H9 (cell line): ENCODE measurements at regions not wholly inside any gene's neighbourhood (a gene's known extent, or its start where the extent isn't known, plus 50 kb on each side); places are given as distances from the start of the nearest gene placed in this dataset.

Experiments used
- DNase-seq: peaks from one replicate; pipeline ENCODE4 v3.0.0-alpha.2; 2017
- H2AFZ ChIP-seq: one replicate; pipeline ENCODE4 v1.6.1; 2013; ENCODE audit warnings: mild to moderate bottlenecking, low read length, control low read depth, moderate library complexity
- H2AK5ac ChIP-seq: 2 replicates; pipeline ENCODE4 v1.6.1; 2013; ENCODE audit warnings: low read length, control low read depth, mixed read lengths; ENCODE audit not compliant: insufficient read length
- H2BK120ac ChIP-seq: one replicate; pipeline ENCODE4 v1.6.1; 2013; ENCODE audit warnings: low read depth, mild to moderate bottlenecking, low read length, control low read depth, inconsistent platforms; ENCODE audit not compliant: poor library complexity, severe bottlenecking
- H2BK12ac ChIP-seq: 2 replicates; pipeline ENCODE4 v1.6.1; 2013; ENCODE audit warnings: low read length, control low read depth, mixed read lengths, low read depth; ENCODE audit not compliant: insufficient read length
- H2BK15ac ChIP-seq: 2 replicates; pipeline ENCODE4 v1.6.1; 2013; ENCODE audit warnings: low read depth, low read length, control low read depth
- H2BK20ac ChIP-seq: one replicate; pipeline ENCODE4 v1.6.1; 2013; ENCODE audit warnings: low read depth, mild to moderate bottlenecking, low read length, control low read depth, inconsistent platforms; ENCODE audit not compliant: poor library complexity, severe bottlenecking
- H2BK5ac ChIP-seq: 2 replicates; pipeline ENCODE4 v1.6.1; 2013; ENCODE audit warnings: low read length, control low read depth, mixed read lengths; ENCODE audit not compliant: insufficient read length
- H3K14ac ChIP-seq: 2 replicates; pipeline ENCODE4 v1.6.1; 2013; ENCODE audit warnings: low read length, control low read depth; ENCODE audit not compliant: insufficient read depth
- H3K18ac ChIP-seq: 2 replicates; pipeline ENCODE4 v1.6.1; 2013; ENCODE audit warnings: low read depth, mild to moderate bottlenecking, mixed read lengths, low read length, control low read depth; ENCODE audit not compliant: insufficient read length
- H3K23ac ChIP-seq: 2 replicates; pipeline ENCODE4 v1.6.1; 2013; ENCODE audit warnings: low read length, control low read depth, mixed read lengths, low read depth; ENCODE audit not compliant: insufficient read length
- H3K23me2 ChIP-seq: 2 replicates; pipeline ENCODE4 v1.6.1; 2013; ENCODE audit warnings: low read depth, mild to moderate bottlenecking, mixed read lengths, low read length, control low read depth; ENCODE audit not compliant: insufficient read length, poor library complexity, severe bottlenecking
- H3K27ac ChIP-seq: 2 replicates; pipeline ENCODE4 v1.5.1; 2013; ENCODE audit warnings: low read length, control low read depth, mixed read lengths, low read depth; ENCODE audit not compliant: insufficient read length
- H3K27me3 ChIP-seq: 2 replicates; pipeline ENCODE4 v1.6.1; 2013; ENCODE audit warnings: low read length, control low read depth, inconsistent platforms; ENCODE audit not compliant: insufficient read depth
- H3K4ac ChIP-seq: 2 replicates; pipeline ENCODE4 v1.6.1; 2013; ENCODE audit warnings: low read depth, mild to moderate bottlenecking, control low read depth, inconsistent platforms, low read length, moderate library complexity
- H3K4me1 ChIP-seq: 2 replicates; pipeline ENCODE4 v1.6.1; 2013; ENCODE audit warnings: low read length, control low read depth, inconsistent platforms; ENCODE audit not compliant: insufficient read depth
- H3K4me2 ChIP-seq: 2 replicates; pipeline ENCODE4 v1.6.1; 2013; ENCODE audit warnings: low read length, control low read depth, mixed read lengths; ENCODE audit not compliant: insufficient read length, insufficient read depth
- H3K56ac ChIP-seq: 2 replicates; pipeline ENCODE4 v1.6.1; 2013; ENCODE audit warnings: low read depth, mild to moderate bottlenecking, mixed read lengths, low read length, control low read depth; ENCODE audit not compliant: insufficient read length
- H3K79me1 ChIP-seq: 2 replicates; pipeline ENCODE4 v1.6.1; 2013; ENCODE audit warnings: low read depth, mild to moderate bottlenecking, moderate library complexity, low read length, control low read depth, inconsistent platforms; ENCODE audit not compliant: insufficient read depth, poor library complexity, severe bottlenecking
- H3K79me2 ChIP-seq: 2 replicates; pipeline ENCODE4 v1.6.1; 2013; ENCODE audit warnings: low read length, control low read depth, inconsistent platforms; ENCODE audit not compliant: insufficient read depth
- H3K9ac ChIP-seq: 2 replicates; pipeline ENCODE4 v1.6.1; 2013; ENCODE audit warnings: low read length, control low read depth, mixed read lengths; ENCODE audit not compliant: insufficient read length; ENCODE audit errors: extremely low read depth
- H3K9me3 ChIP-seq: one replicate; pipeline ENCODE4 v1.6.1; 2013; ENCODE audit warnings: low read depth, low read length, inconsistent platforms; ENCODE audit not compliant: control insufficient read depth
- H3T11ph ChIP-seq: one replicate; pipeline ENCODE4 v1.6.1; 2013; ENCODE audit warnings: mild to moderate bottlenecking, low read length, control low read depth, inconsistent platforms
- H4K20me1 ChIP-seq: one replicate; pipeline ENCODE4 v1.6.1; 2013; ENCODE audit not compliant: control insufficient read depth, insufficient read length, insufficient read depth
- H4K5ac ChIP-seq: 2 replicates; pipeline ENCODE4 v1.6.1; 2013; ENCODE audit warnings: low read depth, mild to moderate bottlenecking, mixed read lengths, low read length, control low read depth; ENCODE audit not compliant: insufficient read length
- H4K8ac ChIP-seq: replicated peaks from 2 replicates; pipeline ENCODE4 v1.6.1; 2013; ENCODE audit warnings: low read length, control low read depth, mixed read lengths, low read depth; ENCODE audit not compliant: insufficient read length
- H4K91ac ChIP-seq: 2 replicates; pipeline ENCODE4 v1.6.1; 2013; ENCODE audit warnings: low read depth, mild to moderate bottlenecking, moderate library complexity, mixed read lengths, low read length, control low read depth; ENCODE audit not compliant: insufficient read length
- H3K27ac Mint-ChIP-seq, 3 experiments: 2 replicates in 2 of 3; 3 replicates in 1 of 3; pipeline ENCODE4 v1.8.0; 2020 to 2021; ENCODE audit warnings: mixed read lengths in 3 of 3, mild to moderate bottlenecking in 1 of 3, moderate library complexity in 1 of 3
- H3K27me3 Mint-ChIP-seq: 2 replicates; pipeline ENCODE4 v1.8.0; 2021; ENCODE audit warnings: low read depth, mild to moderate bottlenecking, moderate library complexity, mixed read lengths
- H3K36me3 Mint-ChIP-seq, 3 experiments: 2 replicates in 2 of 3; 3 replicates in 1 of 3; pipeline ENCODE4 v1.8.0; 2020 to 2021; ENCODE audit warnings: low read depth in 3 of 3, mixed read lengths in 3 of 3; ENCODE audit not compliant: insufficient read depth in 1 of 3
- H3K4me1 Mint-ChIP-seq, 2 experiments: 2 replicates each; pipeline ENCODE4 v1.8.0; 2020; ENCODE audit warnings: mixed read lengths in 2 of 2
- H3K4me3 Mint-ChIP-seq, 2 experiments: 2 replicates in 1 of 2; 3 replicates in 1 of 2; pipeline ENCODE4 v1.8.0; 2020 to 2021; ENCODE audit warnings: mild to moderate bottlenecking in 2 of 2, mixed read lengths in 2 of 2, moderate library complexity in 1 of 2
- H3K9me3 Mint-ChIP-seq, 2 experiments: 2 replicates in 1 of 2; 3 replicates in 1 of 2; pipeline ENCODE4 v1.8.0; 2020; ENCODE audit warnings: mild to moderate bottlenecking in 2 of 2, mixed read lengths in 2 of 2, moderate library complexity in 1 of 2
- WGBS: extraction: QIAGEN DNeasy Blood & Tissue Kit; methylation state at CpG from one replicate; pipeline ENCODE4 v1.1.7; 2013; ENCODE audit warnings: missing lambda C conversion rate, low lambda C conversion rate, mixed read lengths; ENCODE audit not compliant: insufficient read length; ENCODE audit errors: extremely low coverage; 5-methylcytosine and 5-hydroxymethylcytosine counted together
- TF ChIP-seq, protein P1 (sequence below): fragments of 200-600 bp; sonication (generic); conservative IDR thresholded peaks from 3 replicates; pipeline ENCODE4 v1.8.0; 2021; ENCODE audit warnings: antibody characterized with exemption, mild to moderate bottlenecking

- no peak overlapping the region for H2BK12ac ChIP-seq
- H4K5ac ChIP-seq = no peak overlapping the region
- no peak overlapping the region for H3T11ph ChIP-seq
- no peak overlapping the region for H4K8ac ChIP-seq
- no peak overlapping the region for H3K27ac ChIP-seq
- H3K14ac ChIP-seq = no peak overlapping the region
- Mint-ChIP-seq H3K9me3 (no peaks in the 10 kb centered on the region; a peak in 2 of 5 replicates), H3K36me3 (no peaks in the 10 kb centered on the region; a peak in 1 of 7 replicates), H3K27me3 (no peaks in the 10 kb centered on the region; the same call in 1 of the 2 replicates), H3K4me1 (no peaks in the 10 kb centered on the region), H3K27ac (no peak overlapping the region), H3K4me3 (no peak overlapping the region)
- no peak overlapping the region for H2AFZ ChIP-seq
- H3K23ac ChIP-seq = no peak overlapping the region
- no peaks in the 10 kb centered on the region for H3K79me2 ChIP-seq
- no peak for DNase-seq
- H3K9me3 ChIP-seq = no peaks in the 10 kb centered on the region
- H3K9ac ChIP-seq = no peak overlapping the region
- no peaks in the 10 kb centered on the region for H3K27me3 ChIP-seq
- H3K23me2 ChIP-seq = no peaks in the 10 kb centered on the region
- H3K79me1 ChIP-seq = no peaks in the 10 kb centered on the region
- H3K4ac ChIP-seq = no peak overlapping the region
- no peak overlapping the region for H2AK5ac ChIP-seq
- no peak overlapping the region for H2BK120ac ChIP-seq
- no peak overlapping the region for H3K56ac ChIP-seq
- WGBS = no CpG with 5 or more reads among the region's 1 CpG
- no peak overlapping the region for H3K4me2 ChIP-seq
- no peaks in the 10 kb centered on the region for H3K4me1 ChIP-seq
- no peak overlapping the region for H2BK5ac ChIP-seq
- no peaks in the 10 kb centered on the region for H4K20me1 ChIP-seq
- H2BK15ac ChIP-seq = no peak overlapping the region
- H4K91ac ChIP-seq = no peak overlapping the region
- H3K18ac ChIP-seq = no peak overlapping the region
- TF ChIP-seq, protein P1, sequence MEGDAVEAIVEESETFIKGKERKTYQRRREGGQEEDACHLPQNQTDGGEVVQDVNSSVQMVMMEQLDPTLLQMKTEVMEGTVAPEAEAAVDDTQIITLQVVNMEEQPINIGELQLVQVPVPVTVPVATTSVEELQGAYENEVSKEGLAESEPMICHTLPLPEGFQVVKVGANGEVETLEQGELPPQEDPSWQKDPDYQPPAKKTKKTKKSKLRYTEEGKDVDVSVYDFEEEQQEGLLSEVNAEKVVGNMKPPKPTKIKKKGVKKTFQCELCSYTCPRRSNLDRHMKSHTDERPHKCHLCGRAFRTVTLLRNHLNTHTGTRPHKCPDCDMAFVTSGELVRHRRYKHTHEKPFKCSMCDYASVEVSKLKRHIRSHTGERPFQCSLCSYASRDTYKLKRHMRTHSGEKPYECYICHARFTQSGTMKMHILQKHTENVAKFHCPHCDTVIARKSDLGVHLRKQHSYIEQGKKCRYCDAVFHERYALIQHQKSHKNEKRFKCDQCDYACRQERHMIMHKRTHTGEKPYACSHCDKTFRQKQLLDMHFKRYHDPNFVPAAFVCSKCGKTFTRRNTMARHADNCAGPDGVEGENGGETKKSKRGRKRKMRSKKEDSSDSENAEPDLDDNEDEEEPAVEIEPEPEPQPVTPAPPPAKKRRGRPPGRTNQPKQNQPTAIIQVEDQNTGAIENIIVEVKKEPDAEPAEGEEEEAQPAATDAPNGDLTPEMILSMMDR = no peak
- no peak overlapping the region for H2BK20ac ChIP-seq
Observed at GRCh38 chr10:88156341-88156740, 292.9 kb downstream of the PTEN start.
